ENCODE measurements at regions not wholly inside any gene's neighbourhood (a gene's known extent, or its start where the extent isn't known, plus 50 kb on each side); places are given as distances from the start of the nearest gene placed in this dataset.
"Not testable (repeated sequence)": the region's sequence is repeated elsewhere in the genome, so short reads cannot be mapped to it uniquely, and the experiment has no call there.

GRCh38 chr20:41783423-41784208, 165.4 kb upstream of the CHD6 start:
- no peak for DNase-seq

GRCh38 chr20:41782730-41783406, 164.7 kb upstream of the CHD6 start:
- DNase-seq: no peak

GRCh38 chr20:41782255-41782654, 164.1 kb upstream of the CHD6 start:
- no peak for DNase-seq

- no peak for DNase-seq
Measured at GRCh38 chr20:41776421-41776820, 158.2 kb upstream of the CHD6 start.

- DNase-seq: no peak
Measured at GRCh38 chr20:41774291-41774690, 156.1 kb upstream of the CHD6 start.

- DNase-seq: no peak
Measured at GRCh38 chr20:41770965-41771364, 152.8 kb upstream of the CHD6 start.

GRCh38 chr20:41770427-41770826, 152.2 kb upstream of the CHD6 start:
- no peak for DNase-seq

- DNase-seq: no peak
Measured at GRCh38 chr20:41769592-41770018, 151.4 kb upstream of the CHD6 start.

GRCh38 chr20:41750137-41750536, 132.0 kb upstream of the CHD6 start:
- DNase-seq: no peak

- no peak for DNase-seq
Measured at GRCh38 chr20:41748756-41749582, 130.8 kb upstream of the CHD6 start.

GRCh38 chr20:41748051-41748450, 129.9 kb upstream of the CHD6 start:
- DNase-seq: no peak

GRCh38 chr20:41747226-41747625, 129.0 kb upstream of the CHD6 start:
- no peak for DNase-seq

- no peak for DNase-seq
Measured at GRCh38 chr20:41746635-41747034, 128.5 kb upstream of the CHD6 start.

GRCh38 chr20:41738604-41739206, 120.5 kb upstream of the CHD6 start:
- DNase-seq: peak; percentile 9

- DNase-seq: no peak
Measured at GRCh38 chr20:41735949-41736348, 117.8 kb upstream of the CHD6 start.

- peak; percentile 5 for DNase-seq
Measured at GRCh38 chr20:41734506-41734945, 116.3 kb upstream of the CHD6 start.

- DNase-seq: no peak
Measured at GRCh38 chr20:41733151-41733550, 115.0 kb upstream of the CHD6 start.

- DNase-seq: not testable (repeated sequence)
Measured at GRCh38 chr20:41731198-41731597, 113.0 kb upstream of the CHD6 start.

- not testable (repeated sequence) for DNase-seq
Measured at GRCh38 chr20:41727681-41728080, 109.5 kb upstream of the CHD6 start.

- no peak for DNase-seq
Measured at GRCh38 chr20:41726727-41727126, 108.5 kb upstream of the CHD6 start.

GRCh38 chr20:41719151-41719550, 101.0 kb upstream of the CHD6 start:
- no peak for DNase-seq

GRCh38 chr20:41717483-41717882, 99.3 kb upstream of the CHD6 start:
- DNase-seq: no peak

- no peak for DNase-seq
Measured at GRCh38 chr20:41716911-41717310, 98.7 kb upstream of the CHD6 start.
